ENCODE measurements at regions not wholly inside any gene's neighbourhood (a gene's known extent, or its start where the extent isn't known, plus 50 kb on each side); places are given as distances from the start of the nearest gene placed in this dataset.

GRCh38 chr13:71148396-71148795 is 718.6 kb downstream of the DACH1 start:
- TF ChIP-seq CTCF (conservative IDR thresholded peaks at IDR 0.05): no peak
- no peak for TF ChIP-seq EZH2 (IDR thresholded peaks at IDR 0.05; ENCODE audit: low read depth)

All from PC-9 (cell line).